NCI-H69 (cell line): ENCODE measurements at regions not wholly inside any gene's neighbourhood (a gene's known extent, or its start where the extent isn't known, plus 50 kb on each side); places are given as distances from the start of the nearest gene placed in this dataset.
"Not testable (repeated sequence)": the region's sequence is repeated elsewhere in the genome, so short reads cannot be mapped to it uniquely, and the experiment has no call there.

ENCODE experiments used
- DNase-seq: peaks from one replicate; lab custom pipeline; 2025; lab: John Stamatoyannopoulos, UW

GRCh38 chr18:14189858-14190257, 57.6 kb upstream of the ZNF519 start:
- no peak for DNase-seq

GRCh38 chr18:14188751-14189406, 56.6 kb upstream of the ZNF519 start:
- not testable (repeated sequence) for DNase-seq
